ENCODE measurements at regions not wholly inside any gene's neighbourhood (a gene's known extent, or its start where the extent isn't known, plus 50 kb on each side); places are given as distances from the start of the nearest gene placed in this dataset.

- in situ Hi-C loops (cut with HindIII; ENCODE audit: low sequenced_read_pairs) = no loop called here
- no peak for DNase-seq (ENCODE audit: low read depth)
- no peak for TF ChIP-seq CTCF (IDR thresholded peaks at IDR 0.05; ENCODE audit: low read depth, low read length, missing control alignments)
- H3K4me3 ChIP-seq (ENCODE audit: low read depth, low read length) = no peak overlapping the region
Measured at GRCh38 chr5:166959766-166960165, 1331.7 kb upstream of the WWC1 start.

GRCh38 chr5:166961028-166961427 lies 1330.4 kb upstream of the WWC1 start:
- TF ChIP-seq CTCF (IDR thresholded peaks at IDR 0.05; ENCODE audit: low read depth, low read length, missing control alignments) = no peak
- H3K4me3 ChIP-seq (ENCODE audit: low read depth, low read length) = no peak overlapping the region
- in situ Hi-C loops (cut with HindIII; ENCODE audit: low sequenced_read_pairs) = no loop called here
- DNase-seq (ENCODE audit: low read depth) = no peak

GRCh38 chr5:166961913-166962312 lies 1329.5 kb upstream of the WWC1 start:
- DNase-seq (ENCODE audit: low read depth) = no peak
- no peak overlapping the region for H3K4me3 ChIP-seq (ENCODE audit: low read depth, low read length)
- in situ Hi-C loops (cut with HindIII; ENCODE audit: low sequenced_read_pairs) = no loop called here
- TF ChIP-seq CTCF (IDR thresholded peaks at IDR 0.05; ENCODE audit: low read depth, low read length, missing control alignments) = no peak

- no peak for TF ChIP-seq CTCF (IDR thresholded peaks at IDR 0.05; ENCODE audit: low read depth, low read length, missing control alignments)
- in situ Hi-C loops (cut with HindIII; ENCODE audit: low sequenced_read_pairs) = no loop called here
- DNase-seq (ENCODE audit: low read depth) = no peak
- no peak overlapping the region for H3K4me3 ChIP-seq (ENCODE audit: low read depth, low read length)
Measured at GRCh38 chr5:166962461-166962860, 1329.0 kb upstream of the WWC1 start.

- in situ Hi-C loops (cut with HindIII; ENCODE audit: low sequenced_read_pairs) = no loop called here
Measured at GRCh38 chr5:166963596-166963995, 1327.8 kb upstream of the WWC1 start.

GRCh38 chr5:166977911-166978422 lies 1313.5 kb upstream of the WWC1 start:
- in situ Hi-C loops (cut with HindIII; ENCODE audit: low sequenced_read_pairs) = no loop called here
- DNase-seq (ENCODE audit: low read depth) = no peak
- H3K4me3 ChIP-seq (ENCODE audit: low read depth, low read length) = peak overlapping the region; percentile 60
- no peak for TF ChIP-seq CTCF (IDR thresholded peaks at IDR 0.05; ENCODE audit: low read depth, low read length, missing control alignments)

More at GRCh38 chr5:166963596-166963995, 1327.8 kb upstream of the WWC1 start:
- DNase-seq (ENCODE audit: low read depth) = no peak
- H3K4me3 ChIP-seq (ENCODE audit: low read depth, low read length) = no peak overlapping the region
- TF ChIP-seq CTCF (IDR thresholded peaks at IDR 0.05; ENCODE audit: low read depth, low read length, missing control alignments) = no peak

Data from astrocyte of the cerebellum (primary cell).